GM19463 (cell line): ENCODE measurements at regions not wholly inside any gene's neighbourhood (a gene's known extent, or its start where the extent isn't known, plus 50 kb on each side); places are given as distances from the start of the nearest gene placed in this dataset.

ENCODE experiments used
- ATAC-seq: cut with Tn5 transposase; IDR thresholded peaks from one replicate; pipeline ENCODE4 v1.9.1; 2021; ENCODE audit warnings: mild to moderate bottlenecking, moderate library complexity; ENCODE audit not compliant: unreplicated experiment

GRCh38 chr1:90502696-90503095 lies 214.4 kb downstream of the BARHL2 start:
- no peak for ATAC-seq

DNA sequence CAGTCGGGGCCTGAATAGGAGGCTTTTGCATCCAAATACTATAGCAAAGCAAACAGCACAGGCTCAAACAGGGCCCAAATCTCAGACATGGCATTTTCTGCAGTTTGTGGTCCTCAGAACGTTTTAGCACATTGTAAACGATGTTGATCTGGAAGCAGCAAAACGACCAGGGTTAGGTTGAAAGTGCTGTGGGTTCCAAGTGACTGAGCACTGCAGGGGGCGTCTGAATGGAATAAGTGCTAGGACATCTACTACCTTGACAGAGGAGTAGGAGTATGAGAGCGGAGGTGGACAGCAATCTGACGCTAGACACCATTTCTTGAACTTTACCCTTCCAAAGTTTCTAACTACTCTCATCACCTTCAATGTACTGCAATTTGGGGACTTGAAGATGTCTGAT lies 214.9 kb downstream of the BARHL2 start:
- no peak for ATAC-seq

DNA sequence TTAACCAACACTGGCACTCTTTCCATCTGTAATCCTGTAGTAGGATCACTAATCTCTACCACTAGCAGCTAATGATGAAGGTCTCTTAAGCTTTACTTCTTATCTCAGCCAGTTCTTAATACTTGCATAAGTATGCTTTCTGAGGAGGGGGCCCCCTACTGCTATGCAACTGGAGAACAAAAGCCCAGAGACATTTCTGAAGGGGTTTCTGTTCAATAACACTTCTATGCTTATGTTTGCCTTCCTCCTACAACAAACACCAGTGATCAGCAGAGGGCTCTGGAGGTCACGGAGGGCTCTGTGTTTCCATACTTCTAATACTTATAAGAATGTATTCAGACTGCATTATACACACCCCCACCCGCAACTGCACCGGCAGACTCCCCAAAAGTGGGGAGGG lies 215.8 kb downstream of the BARHL2 start:
- no peak for ATAC-seq

GRCh38 chr1:90494748-90495282 lies 222.3 kb downstream of the BARHL2 start:
- ATAC-seq: no peak

- ATAC-seq: no peak
Measured at GRCh38 chr1:90488451-90488850, 228.7 kb downstream of the BARHL2 start.

DNA sequence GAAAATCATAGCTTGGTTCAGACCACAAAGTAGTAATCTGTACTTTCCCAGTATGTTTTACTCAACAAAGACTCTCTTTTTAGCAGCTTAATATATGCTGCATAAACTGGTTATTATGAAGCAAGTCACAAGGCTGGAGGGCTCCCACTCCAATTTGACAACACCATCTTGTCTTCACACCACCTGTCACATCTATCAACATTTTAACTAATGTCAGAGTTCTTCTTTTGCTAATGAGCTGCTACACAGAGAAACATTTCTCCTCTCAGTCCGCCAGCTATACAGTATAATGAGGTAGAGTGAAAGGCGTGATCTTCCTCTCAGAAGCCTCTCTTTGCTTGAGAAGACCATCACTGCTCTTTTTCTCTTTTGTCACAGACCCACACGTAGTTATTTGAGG lies 230.1 kb downstream of the BARHL2 start:
- no peak for ATAC-seq

DNA sequence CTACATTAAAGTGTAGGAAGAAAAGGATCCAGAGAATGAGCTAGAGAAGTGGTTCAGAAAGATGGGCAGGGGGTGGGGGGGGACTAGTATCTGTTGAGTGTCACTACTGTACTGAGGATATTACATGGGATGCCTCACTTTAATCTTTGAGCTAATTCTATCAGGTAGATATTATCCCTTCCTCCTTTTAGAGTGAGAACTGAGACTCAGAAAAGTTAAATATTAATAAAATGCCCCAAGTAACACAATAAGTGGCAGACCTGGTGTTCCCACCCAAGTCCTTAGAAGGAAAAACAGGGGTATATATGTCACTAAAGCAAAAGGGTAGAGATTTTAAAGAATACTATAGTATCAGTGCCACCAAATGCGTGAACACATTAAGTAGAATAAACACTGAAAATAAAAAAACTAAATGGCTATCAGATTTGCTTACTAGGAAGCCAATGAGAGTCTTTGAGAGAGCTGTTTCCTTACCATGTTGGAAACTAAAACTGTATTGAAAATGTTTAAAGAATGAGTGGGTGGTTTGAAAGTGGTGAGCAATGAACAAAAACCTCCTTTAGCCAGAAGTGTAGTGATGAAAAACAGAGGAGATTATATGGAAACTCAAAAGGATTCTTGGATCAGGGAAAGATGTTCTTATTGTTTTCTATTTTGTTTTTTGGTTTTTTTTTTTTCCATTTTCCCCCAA lies 230.8 kb downstream of the BARHL2 start:
- peak; percentile 65 for ATAC-seq

- no peak for ATAC-seq
Measured at GRCh38 chr1:90480271-90480835, 236.7 kb downstream of the BARHL2 start.

- no peak for ATAC-seq
Measured at GRCh38 chr1:90476994-90477393, 240.1 kb downstream of the BARHL2 start.

DNA sequence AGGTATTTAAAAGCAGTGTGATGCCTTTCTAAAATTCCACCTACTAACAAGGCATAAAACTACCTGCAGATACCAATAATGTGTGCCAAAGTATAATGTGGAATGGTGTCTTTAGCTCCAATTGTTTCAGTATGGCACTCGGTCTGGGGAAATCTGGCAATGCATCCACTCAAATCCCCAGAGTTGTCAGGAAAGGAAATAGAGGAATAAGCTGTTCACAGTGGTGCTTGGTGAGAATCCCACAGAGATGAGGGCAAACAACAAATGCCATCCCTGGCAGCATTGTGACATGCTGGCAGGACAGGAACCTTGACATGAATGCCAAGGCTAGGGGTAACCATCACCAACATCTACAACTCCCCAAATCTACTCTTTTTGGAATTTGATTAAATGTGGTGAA lies 240.7 kb downstream of the BARHL2 start:
- no peak for ATAC-seq

- no peak for ATAC-seq
Measured at GRCh38 chr1:90475631-90476030, 241.5 kb downstream of the BARHL2 start.

GRCh38 chr1:90474731-90475130 lies 242.4 kb downstream of the BARHL2 start:
- ATAC-seq: no peak

GRCh38 chr1:90474158-90474557 lies 242.9 kb downstream of the BARHL2 start:
- no peak for ATAC-seq

GRCh38 chr1:90472775-90473174 lies 244.3 kb downstream of the BARHL2 start:
- ATAC-seq: no peak

- no peak for ATAC-seq
Measured at GRCh38 chr1:90459570-90459969, 257.5 kb downstream of the BARHL2 start.

DNA sequence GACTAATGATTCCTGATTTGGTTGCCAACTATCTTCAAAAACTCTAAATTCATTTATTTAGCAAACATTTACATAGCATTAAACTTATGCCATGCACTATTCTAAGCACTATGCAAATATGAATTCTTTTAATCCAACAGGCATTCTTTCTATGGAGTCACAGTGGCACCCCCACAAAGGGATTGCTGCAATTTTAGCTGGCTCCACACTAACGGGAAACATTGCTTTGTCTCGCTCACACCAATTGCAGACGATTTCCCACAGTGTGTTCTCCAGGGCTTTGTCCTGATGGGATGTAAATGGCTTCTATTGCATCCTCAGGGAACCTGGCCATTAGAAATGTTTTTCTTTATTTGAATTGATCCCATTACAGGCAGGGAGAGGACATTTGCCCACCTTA lies 259.1 kb downstream of the BARHL2 start:
- ATAC-seq: no peak

DNA sequence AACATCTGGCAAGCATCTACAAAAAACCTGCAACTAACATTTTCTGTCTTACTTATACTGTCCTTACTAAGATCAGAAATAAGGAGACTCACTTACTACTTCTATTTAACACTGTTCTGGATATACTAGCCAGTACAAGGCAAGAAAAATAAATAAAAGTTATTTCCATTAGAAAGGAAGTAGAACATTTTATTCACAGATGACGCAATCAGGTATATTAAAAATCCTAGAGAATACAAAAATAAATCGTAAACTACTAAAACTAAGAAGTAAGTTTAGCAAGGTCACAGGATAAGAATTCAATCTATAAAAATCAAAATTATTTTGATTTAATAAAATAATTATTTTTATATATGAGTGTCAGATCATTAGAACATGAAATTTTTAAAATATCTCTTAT lies 264.6 kb downstream of the BARHL2 start:
- ATAC-seq: no peak

DNA sequence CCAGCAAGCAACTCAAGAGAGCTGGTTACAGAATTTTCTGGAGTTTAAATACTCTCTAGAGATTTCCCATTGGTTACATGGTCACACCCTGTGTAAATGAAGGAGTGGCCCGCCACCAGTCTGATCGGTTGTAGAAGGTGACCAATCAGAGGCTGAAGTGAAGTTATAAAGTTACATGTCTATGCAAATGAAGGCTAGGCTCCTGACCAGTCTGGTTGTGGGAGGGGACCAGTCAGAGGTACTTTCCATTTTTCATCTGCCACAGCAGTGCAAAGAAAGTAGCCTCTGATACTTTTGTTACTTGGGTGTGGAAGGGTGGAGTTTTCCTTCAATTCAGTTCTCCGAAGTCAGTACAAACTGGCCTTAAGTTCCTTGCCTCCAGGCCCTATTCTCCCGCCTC lies 273.7 kb downstream of the BARHL2 start:
- no peak for ATAC-seq

GRCh38 chr1:90435351-90435750 lies 281.8 kb downstream of the BARHL2 start:
- no peak for ATAC-seq

DNA sequence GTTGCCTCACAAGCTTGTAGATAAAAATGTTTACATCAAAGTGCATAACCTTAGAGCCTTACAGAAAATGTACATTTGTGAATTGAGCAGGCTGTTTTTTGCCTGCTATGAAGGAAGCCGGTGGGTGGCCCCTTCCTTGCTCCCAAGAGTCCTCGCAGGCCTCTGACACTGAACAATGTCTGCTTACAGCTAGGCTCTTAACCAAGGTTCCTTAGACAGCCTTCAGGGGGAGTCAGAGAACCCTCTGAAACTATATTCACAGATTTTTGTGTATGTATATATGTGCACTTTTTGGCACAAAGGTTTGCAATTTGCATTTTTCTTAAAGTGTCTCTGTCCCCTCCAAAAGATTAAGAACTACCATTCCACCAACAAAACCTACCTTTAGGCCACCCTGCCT lies 282.6 kb downstream of the BARHL2 start:
- ATAC-seq: no peak

GRCh38 chr1:90417126-90417525 lies 300.0 kb downstream of the BARHL2 start:
- no peak for ATAC-seq

DNA sequence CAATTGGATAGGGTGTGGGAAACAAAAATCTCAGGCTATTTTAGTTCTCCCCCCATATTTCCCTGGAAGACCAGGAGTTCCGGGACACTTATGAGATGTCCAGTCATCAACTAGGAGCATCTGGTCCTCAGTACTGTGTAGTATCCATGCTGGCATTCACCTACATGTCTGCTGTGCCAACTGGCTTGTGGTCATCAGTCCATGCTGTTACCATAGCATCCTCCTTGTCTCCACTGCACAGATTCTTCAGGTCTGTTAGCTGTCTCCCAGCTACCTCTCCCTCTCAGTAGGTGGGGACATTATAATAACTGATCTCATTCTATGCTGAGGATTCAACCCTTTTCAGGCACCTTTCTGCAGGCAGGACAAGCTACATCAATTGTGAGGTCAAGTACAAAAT lies 302.9 kb downstream of the BARHL2 start:
- ATAC-seq: no peak

DNA sequence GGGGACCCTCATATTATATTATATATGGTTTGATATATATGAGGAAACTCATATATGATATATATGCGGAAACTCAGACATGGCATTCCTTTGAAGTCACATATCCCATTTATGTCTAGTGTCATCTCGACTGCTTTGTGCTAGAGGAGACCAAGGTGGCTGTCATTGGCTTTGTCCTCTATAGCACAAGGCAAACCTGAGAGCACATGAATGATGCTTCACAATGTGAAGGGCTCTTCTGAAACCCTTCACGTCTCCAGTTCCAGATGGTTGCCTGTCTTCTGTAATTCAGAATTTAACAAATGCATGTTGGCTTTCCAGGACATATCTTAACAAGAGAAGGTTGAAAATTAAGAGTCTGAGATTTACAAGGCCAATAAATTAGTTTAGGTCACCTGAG lies 303.6 kb downstream of the BARHL2 start:
- ATAC-seq: no peak
